ENCODE measurements at regions not wholly inside any gene's neighbourhood (a gene's known extent, or its start where the extent isn't known, plus 50 kb on each side); places are given as distances from the start of the nearest gene placed in this dataset.

DNA sequence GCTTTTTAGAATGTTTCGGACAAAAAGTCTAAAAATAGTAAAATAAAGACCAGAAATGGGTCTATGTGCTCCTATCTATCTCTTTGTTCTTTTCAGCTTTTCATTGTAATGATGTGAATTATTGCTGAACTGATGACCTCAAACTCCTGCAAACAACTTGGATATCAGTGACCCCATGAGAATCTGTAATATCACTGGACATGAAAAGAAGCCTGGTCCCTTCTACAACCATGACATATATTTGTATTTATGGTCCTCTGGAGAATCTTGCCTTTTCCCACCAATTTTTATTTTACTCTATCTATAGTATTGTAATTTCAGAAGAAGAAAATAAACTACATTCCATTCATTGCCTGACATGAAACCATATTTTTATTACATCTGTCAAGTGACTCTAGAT lies 740.7 kb upstream of the CA10 start:
- TF ChIP-seq YY1 (IDR thresholded peaks at IDR 0.05; ENCODE audit: low read depth) (no peak), EGR1 (IDR thresholded peaks at IDR 0.05) (no peak), RAD21 (IDR thresholded peaks at IDR 0.05; ENCODE audit: low read depth) (no peak), CEBPB (IDR thresholded peaks at IDR 0.05) (no peak), CREB1 (IDR thresholded peaks at IDR 0.05; ENCODE audit: low read depth) (no peak), FOXM1 (IDR thresholded peaks at IDR 0.05; ENCODE audit: borderline replicate concordance, low read depth) (no peak), ZBTB7A (IDR thresholded peaks at IDR 0.05; ENCODE audit: low read depth) (no peak), TCF12 (IDR thresholded peaks at IDR 0.05; ENCODE audit: low read depth) (no peak), EP300 (IDR thresholded peaks at IDR 0.05; ENCODE audit: borderline replicate concordance) (no peak), TEAD4 (IDR thresholded peaks at IDR 0.05) (no peak), TAF1 (IDR thresholded peaks at IDR 0.05; ENCODE audit: low read depth) (no peak), NFIC (IDR thresholded peaks at IDR 0.05) (no peak)
- TF ChIP-seq, protein P1, sequence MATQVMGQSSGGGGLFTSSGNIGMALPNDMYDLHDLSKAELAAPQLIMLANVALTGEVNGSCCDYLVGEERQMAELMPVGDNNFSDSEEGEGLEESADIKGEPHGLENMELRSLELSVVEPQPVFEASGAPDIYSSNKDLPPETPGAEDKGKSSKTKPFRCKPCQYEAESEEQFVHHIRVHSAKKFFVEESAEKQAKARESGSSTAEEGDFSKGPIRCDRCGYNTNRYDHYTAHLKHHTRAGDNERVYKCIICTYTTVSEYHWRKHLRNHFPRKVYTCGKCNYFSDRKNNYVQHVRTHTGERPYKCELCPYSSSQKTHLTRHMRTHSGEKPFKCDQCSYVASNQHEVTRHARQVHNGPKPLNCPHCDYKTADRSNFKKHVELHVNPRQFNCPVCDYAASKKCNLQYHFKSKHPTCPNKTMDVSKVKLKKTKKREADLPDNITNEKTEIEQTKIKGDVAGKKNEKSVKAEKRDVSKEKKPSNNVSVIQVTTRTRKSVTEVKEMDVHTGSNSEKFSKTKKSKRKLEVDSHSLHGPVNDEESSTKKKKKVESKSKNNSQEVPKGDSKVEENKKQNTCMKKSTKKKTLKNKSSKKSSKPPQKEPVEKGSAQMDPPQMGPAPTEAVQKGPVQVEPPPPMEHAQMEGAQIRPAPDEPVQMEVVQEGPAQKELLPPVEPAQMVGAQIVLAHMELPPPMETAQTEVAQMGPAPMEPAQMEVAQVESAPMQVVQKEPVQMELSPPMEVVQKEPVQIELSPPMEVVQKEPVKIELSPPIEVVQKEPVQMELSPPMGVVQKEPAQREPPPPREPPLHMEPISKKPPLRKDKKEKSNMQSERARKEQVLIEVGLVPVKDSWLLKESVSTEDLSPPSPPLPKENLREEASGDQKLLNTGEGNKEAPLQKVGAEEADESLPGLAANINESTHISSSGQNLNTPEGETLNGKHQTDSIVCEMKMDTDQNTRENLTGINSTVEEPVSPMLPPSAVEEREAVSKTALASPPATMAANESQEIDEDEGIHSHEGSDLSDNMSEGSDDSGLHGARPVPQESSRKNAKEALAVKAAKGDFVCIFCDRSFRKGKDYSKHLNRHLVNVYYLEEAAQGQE (IDR thresholded peaks at IDR 0.05; ENCODE audit: low read depth), result no peak
- TF ChIP-seq, protein P2, sequence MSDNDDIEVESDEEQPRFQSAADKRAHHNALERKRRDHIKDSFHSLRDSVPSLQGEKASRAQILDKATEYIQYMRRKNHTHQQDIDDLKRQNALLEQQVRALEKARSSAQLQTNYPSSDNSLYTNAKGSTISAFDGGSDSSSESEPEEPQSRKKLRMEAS (IDR thresholded peaks at IDR 0.05), result no peak
- TF ChIP-seq, protein P3, sequence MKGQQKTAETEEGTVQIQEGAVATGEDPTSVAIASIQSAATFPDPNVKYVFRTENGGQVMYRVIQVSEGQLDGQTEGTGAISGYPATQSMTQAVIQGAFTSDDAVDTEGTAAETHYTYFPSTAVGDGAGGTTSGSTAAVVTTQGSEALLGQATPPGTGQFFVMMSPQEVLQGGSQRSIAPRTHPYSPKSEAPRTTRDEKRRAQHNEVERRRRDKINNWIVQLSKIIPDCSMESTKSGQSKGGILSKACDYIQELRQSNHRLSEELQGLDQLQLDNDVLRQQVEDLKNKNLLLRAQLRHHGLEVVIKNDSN (IDR thresholded peaks at IDR 0.05), result no peak

DNA sequence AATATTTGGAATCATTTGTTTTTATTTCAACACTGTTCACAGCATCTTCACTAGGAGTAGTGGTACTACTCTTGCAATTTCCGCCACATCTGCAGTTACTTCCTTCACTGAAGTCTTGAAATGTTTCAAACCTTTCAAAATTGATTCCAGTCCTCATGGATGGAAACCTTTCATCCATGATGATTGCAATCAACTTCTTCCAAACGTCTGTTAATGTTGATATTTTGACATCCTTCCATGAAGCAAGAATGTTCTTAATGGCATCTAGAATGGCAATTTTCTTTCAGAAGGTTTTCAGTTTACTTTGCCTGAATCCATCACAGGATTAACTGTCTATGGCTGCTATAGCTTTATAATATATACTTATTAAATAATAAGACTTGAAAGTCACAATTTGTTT lies 736.8 kb upstream of the CA10 start:
- TF ChIP-seq, protein P1 (IDR thresholded peaks at IDR 0.05; ENCODE audit: low read depth), result no peak
- TF ChIP-seq TAF1 (IDR thresholded peaks at IDR 0.05; ENCODE audit: low read depth) (no peak), CREB1 (IDR thresholded peaks at IDR 0.05; ENCODE audit: low read depth) (no peak), TCF12 (IDR thresholded peaks at IDR 0.05; ENCODE audit: low read depth) (no peak), CEBPB (IDR thresholded peaks at IDR 0.05) (no peak), EGR1 (IDR thresholded peaks at IDR 0.05) (no peak), ZBTB7A (IDR thresholded peaks at IDR 0.05; ENCODE audit: low read depth) (no peak), NFIC (IDR thresholded peaks at IDR 0.05) (no peak), TEAD4 (IDR thresholded peaks at IDR 0.05) (no peak), EP300 (IDR thresholded peaks at IDR 0.05; ENCODE audit: borderline replicate concordance) (no peak)

DNA sequence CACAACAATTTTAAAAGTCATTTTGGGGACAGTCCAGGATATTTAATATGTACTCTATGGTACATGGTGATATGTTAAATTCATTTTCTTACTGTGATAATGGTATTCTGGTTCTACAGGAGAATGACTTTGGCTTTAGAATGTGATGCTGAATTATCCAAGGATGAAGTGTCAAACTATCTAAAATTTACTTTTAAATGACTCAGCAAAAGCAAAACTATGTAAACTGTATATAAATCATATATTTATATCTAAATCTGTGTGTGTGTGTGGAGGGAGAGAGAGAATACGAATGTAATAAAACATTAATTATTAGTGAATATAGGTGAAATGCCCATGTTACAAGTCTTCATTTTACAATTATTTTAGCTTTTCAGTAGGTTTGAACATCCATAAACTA lies 733.8 kb upstream of the CA10 start:
- TF ChIP-seq, protein P2 (IDR thresholded peaks at IDR 0.05), result no peak
- no peak for TF ChIP-seq YY1 (IDR thresholded peaks at IDR 0.05; ENCODE audit: low read depth)
- TF ChIP-seq RAD21 (IDR thresholded peaks at IDR 0.05; ENCODE audit: low read depth), result no peak
- TF ChIP-seq, protein P3 (IDR thresholded peaks at IDR 0.05), result no peak
- TF ChIP-seq TCF12 (IDR thresholded peaks at IDR 0.05; ENCODE audit: low read depth), result no peak
- no peak for TF ChIP-seq NFIC (IDR thresholded peaks at IDR 0.05)
- TF ChIP-seq ZBTB7A (IDR thresholded peaks at IDR 0.05; ENCODE audit: low read depth), result no peak

DNA sequence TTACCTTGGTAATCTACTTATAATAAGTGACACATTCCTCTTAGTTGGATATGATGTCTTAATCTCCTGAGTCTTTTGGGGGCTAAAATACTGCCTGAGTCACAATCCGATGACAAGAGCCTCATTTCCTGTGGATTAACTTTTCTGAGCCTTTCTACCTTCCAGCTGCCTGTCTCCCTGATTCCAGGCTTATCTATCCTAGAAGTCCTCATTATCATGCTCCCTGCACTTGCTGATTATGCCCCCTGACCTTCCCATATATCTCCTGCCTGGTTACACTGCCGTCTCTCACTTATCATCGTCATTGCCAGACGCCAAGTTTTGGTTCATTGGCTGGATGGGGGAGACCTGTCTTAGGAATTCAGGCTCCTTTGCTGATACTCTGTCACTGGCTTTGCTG lies 727.4 kb upstream of the CA10 start:
- TF ChIP-seq RAD21 (IDR thresholded peaks at IDR 0.05; ENCODE audit: low read depth) (no peak), TCF12 (IDR thresholded peaks at IDR 0.05; ENCODE audit: low read depth) (no peak), CREB1 (IDR thresholded peaks at IDR 0.05; ENCODE audit: low read depth) (no peak), FOXM1 (IDR thresholded peaks at IDR 0.05; ENCODE audit: borderline replicate concordance, low read depth) (no peak), CEBPB (IDR thresholded peaks at IDR 0.05) (no peak), ZBTB7A (IDR thresholded peaks at IDR 0.05; ENCODE audit: low read depth) (no peak), TAF1 (IDR thresholded peaks at IDR 0.05; ENCODE audit: low read depth) (no peak), EGR1 (IDR thresholded peaks at IDR 0.05) (no peak), YY1 (IDR thresholded peaks at IDR 0.05; ENCODE audit: low read depth) (no peak)
- TF ChIP-seq, protein P3 (IDR thresholded peaks at IDR 0.05), result no peak
- TF ChIP-seq, protein P2 (IDR thresholded peaks at IDR 0.05), result no peak

DNA sequence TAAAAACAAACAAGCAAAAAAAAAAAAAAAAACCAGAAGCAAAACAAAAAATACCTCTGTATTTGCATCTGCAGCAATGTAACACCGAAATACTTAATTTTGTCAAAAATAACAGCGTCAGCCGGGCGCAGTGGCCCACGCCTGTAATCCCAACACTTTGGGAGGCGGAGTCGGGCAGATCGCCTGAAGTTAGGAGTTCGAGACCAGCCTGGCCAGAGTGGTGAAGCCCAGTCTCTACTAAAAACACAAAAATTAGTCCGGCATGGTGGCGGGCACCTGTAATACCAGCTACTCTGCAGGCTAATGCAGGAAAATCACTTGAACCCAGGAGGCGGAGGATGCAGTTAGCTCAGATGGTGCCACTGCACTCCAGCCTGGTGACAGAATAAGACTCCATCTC lies 683.5 kb upstream of the CA10 start:
- TF ChIP-seq YY1 (IDR thresholded peaks at IDR 0.05; ENCODE audit: low read depth) (no peak), ZBTB7A (IDR thresholded peaks at IDR 0.05; ENCODE audit: low read depth) (no peak), TCF12 (IDR thresholded peaks at IDR 0.05; ENCODE audit: low read depth) (no peak), CREB1 (IDR thresholded peaks at IDR 0.05; ENCODE audit: low read depth) (no peak), EP300 (IDR thresholded peaks at IDR 0.05; ENCODE audit: borderline replicate concordance) (no peak), FOXM1 (IDR thresholded peaks at IDR 0.05; ENCODE audit: borderline replicate concordance, low read depth) (no peak)
- TF ChIP-seq, protein P2 (IDR thresholded peaks at IDR 0.05), result no peak

Data from Ishikawa (cell line).